ENCODE measurements at regions not wholly inside any gene's neighbourhood (a gene's known extent, or its start where the extent isn't known, plus 50 kb on each side); places are given as distances from the start of the nearest gene placed in this dataset.

DNA sequence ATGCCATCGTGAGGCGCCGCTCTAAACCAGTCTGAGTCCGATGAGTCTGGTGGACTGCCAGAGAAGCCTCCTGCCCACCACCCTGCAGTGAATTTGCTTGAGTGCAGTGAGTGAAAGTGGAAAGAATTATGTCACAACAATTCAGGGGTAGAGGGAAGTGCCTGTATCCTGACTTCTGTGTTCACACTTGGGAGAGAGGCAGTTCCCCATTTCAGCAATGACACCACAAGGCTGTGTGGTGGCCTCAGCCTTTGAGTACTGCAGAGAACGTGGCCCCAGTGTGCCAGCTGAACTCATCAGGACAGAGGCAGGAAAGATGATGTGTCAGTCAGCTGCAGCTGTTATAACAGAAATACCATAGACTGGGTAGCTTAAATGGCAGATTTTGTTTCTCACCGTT lies 155.6 kb downstream of the COG6 start:
- TF ChIP-seq POLR2AphosphoS5 (IDR thresholded peaks at IDR 0.05): no peak
- TF ChIP-seq, protein P1, sequence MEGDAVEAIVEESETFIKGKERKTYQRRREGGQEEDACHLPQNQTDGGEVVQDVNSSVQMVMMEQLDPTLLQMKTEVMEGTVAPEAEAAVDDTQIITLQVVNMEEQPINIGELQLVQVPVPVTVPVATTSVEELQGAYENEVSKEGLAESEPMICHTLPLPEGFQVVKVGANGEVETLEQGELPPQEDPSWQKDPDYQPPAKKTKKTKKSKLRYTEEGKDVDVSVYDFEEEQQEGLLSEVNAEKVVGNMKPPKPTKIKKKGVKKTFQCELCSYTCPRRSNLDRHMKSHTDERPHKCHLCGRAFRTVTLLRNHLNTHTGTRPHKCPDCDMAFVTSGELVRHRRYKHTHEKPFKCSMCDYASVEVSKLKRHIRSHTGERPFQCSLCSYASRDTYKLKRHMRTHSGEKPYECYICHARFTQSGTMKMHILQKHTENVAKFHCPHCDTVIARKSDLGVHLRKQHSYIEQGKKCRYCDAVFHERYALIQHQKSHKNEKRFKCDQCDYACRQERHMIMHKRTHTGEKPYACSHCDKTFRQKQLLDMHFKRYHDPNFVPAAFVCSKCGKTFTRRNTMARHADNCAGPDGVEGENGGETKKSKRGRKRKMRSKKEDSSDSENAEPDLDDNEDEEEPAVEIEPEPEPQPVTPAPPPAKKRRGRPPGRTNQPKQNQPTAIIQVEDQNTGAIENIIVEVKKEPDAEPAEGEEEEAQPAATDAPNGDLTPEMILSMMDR (IDR thresholded peaks at IDR 0.05): no peak
- TF ChIP-seq POLR2A (IDR thresholded peaks at IDR 0.05): no peak

DNA sequence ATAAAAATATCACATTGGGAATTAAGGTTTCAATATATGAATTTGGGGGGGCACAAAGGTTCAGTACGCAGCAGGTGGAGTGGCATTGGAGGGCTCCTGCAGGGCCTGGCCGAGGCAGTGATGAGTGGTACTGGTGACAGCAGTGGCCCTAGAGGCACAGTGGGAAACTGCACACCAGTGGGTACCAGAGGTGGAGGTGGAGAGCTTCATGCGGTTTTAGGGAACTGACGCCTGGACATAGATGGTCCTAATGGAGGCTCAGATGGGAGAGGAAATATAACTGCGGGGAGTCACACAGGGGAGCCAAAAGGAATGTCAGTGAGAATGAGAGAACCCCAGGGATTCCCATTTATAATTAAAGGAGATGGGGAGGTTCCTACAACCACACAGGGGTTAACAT lies 156.2 kb downstream of the COG6 start:
- no peak for DNase-seq (ENCODE audit: low spot score in 2 of 2)
- no peak overlapping the region for H3K27ac ChIP-seq
- intact Hi-C loops (cut with DNase I; ENCODE audit: low total_unique reads): no loop called here
- H3K4me3 ChIP-seq: no peak overlapping the region
- no peaks in the 10 kb centered on the region for H3K9me3 ChIP-seq
- no peaks in the 10 kb centered on the region for H3K27me3 ChIP-seq
- TF ChIP-seq POLR2AphosphoS5 (IDR thresholded peaks at IDR 0.05) (no peak), POLR2A (IDR thresholded peaks at IDR 0.05) (no peak)
- TF ChIP-seq, protein P1 (IDR thresholded peaks at IDR 0.05): no peak
- H3K4me1 ChIP-seq: no peaks in the 10 kb centered on the region
- H3K36me3 ChIP-seq: no peaks in the 10 kb centered on the region

More for the DNA sequence above, 155.6 kb downstream of the COG6 start:
- no peaks in the 10 kb centered on the region for H3K9me3 ChIP-seq
- H3K27me3 ChIP-seq: no peaks in the 10 kb centered on the region
- H3K4me3 ChIP-seq: no peak overlapping the region
- no peaks in the 10 kb centered on the region for H3K4me1 ChIP-seq
- no peak for DNase-seq (ENCODE audit: low spot score in 2 of 2)
- intact Hi-C loops (cut with DNase I; ENCODE audit: low total_unique reads): no loop called here
- no peaks in the 10 kb centered on the region for H3K36me3 ChIP-seq
- H3K27ac ChIP-seq: no peak overlapping the region

DNA sequence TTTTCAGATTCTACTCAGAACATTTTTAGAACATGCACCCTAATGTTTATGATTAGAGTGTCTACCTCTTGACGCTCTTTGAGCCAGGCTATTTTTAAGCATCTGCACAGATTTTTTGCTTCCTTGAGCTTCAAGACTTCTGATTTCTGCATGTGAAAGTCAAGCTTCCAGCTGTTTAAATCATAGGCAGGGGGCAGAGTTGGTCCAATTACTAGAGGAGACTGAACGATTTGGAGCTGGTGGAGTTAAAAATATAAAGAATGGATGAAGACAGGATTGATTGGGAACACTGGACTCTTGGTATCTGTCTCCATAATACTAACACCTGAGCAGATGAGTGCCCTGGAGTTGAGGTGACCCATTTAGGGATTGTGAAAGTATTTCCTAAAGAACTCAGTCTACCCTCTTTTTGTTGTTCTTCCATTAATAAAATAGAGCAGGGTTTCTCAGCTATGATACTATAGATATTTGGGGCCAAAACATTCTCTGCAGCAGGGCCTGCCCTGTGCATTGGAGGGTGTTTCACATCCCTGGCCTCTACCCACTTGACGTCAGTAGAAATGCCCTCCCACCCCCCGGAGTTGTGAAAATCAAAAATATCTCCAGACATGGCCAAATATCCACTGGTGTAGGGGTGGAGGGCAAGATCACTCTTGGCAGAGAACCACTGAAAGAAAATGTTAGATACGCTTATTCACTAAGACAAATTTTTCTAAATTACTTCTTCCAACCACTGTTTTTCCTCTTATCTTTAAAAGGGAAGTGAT lies 160.1 kb downstream of the COG6 start:
- DNase-seq (ENCODE audit: low spot score in 2 of 2): no peak
- no peak overlapping the region for H3K27ac ChIP-seq
- H3K9me3 ChIP-seq: no peaks in the 10 kb centered on the region
- no peaks in the 10 kb centered on the region for H3K36me3 ChIP-seq
- H3K27me3 ChIP-seq: no peaks in the 10 kb centered on the region
- H3K4me3 ChIP-seq: no peak overlapping the region
- TF ChIP-seq, protein P1 (IDR thresholded peaks at IDR 0.05): no peak
- TF ChIP-seq POLR2AphosphoS5 (IDR thresholded peaks at IDR 0.05) (no peak), POLR2A (IDR thresholded peaks at IDR 0.05) (no peak)
- H3K4me1 ChIP-seq: no peaks in the 10 kb centered on the region
- intact Hi-C loops (cut with DNase I; ENCODE audit: low total_unique reads): no loop called here

DNA sequence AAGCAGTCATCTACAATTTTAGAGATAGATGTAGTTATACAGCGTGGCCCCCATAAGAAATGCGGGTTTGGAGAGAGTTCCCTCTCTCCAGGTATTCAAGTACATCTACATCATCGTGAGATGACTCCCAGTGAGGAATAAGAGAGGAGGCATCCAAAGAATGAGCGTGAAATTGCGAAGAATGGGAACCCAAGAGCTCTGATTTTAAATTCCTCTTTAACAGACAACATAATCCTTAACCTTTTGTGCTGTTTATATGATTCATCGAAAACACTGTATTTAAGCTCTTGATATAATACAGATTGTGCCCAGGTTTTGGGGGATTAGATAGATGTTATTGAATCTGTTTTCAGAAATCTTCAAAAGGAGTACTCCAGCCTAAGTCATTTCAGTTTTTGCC lies 161.5 kb downstream of the COG6 start:
- no peaks in the 10 kb centered on the region for H3K4me1 ChIP-seq
- H3K36me3 ChIP-seq: no peaks in the 10 kb centered on the region
- no peaks in the 10 kb centered on the region for H3K27me3 ChIP-seq
- no peak for DNase-seq (ENCODE audit: low spot score in 2 of 2)
- no peak for TF ChIP-seq POLR2AphosphoS5 (IDR thresholded peaks at IDR 0.05)
- TF ChIP-seq, protein P1 (IDR thresholded peaks at IDR 0.05): no peak
- TF ChIP-seq POLR2A (IDR thresholded peaks at IDR 0.05): no peak
- no peaks in the 10 kb centered on the region for H3K9me3 ChIP-seq
- intact Hi-C loops (cut with DNase I; ENCODE audit: low total_unique reads): no loop called here
- H3K27ac ChIP-seq: no peak overlapping the region
- H3K4me3 ChIP-seq: no peak overlapping the region

DNA sequence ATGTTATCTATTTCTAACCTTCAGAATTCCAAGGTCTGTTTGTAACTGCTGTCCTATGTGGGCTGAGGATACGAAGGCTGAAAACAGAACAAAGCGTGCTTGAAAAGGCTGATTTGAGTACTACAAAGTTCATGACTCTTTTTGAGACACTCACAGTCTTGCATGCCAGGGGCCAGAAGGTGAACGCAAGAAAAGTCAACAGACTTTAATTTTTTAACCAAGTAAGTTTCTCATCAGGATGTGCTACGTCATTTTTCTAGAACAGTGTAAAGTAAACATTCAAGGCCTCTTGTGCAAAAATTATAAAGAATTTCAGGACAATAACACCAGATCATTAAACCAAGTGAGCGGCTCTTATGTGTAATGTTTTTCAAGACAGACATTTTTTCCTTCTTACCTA lies 163.5 kb downstream of the COG6 start:
- DNase-seq (ENCODE audit: low spot score in 2 of 2): no peak
- TF ChIP-seq, protein P1 (IDR thresholded peaks at IDR 0.05): no peak
- TF ChIP-seq POLR2A (IDR thresholded peaks at IDR 0.05): no peak
- no peak for TF ChIP-seq POLR2AphosphoS5 (IDR thresholded peaks at IDR 0.05)
- Histone ChIP-seq H3K4me3 (no peak overlapping the region), H3K27me3 (no peaks in the 10 kb centered on the region), H3K36me3 (no peaks in the 10 kb centered on the region), H3K9me3 (no peaks in the 10 kb centered on the region), H3K4me1 (no peaks in the 10 kb centered on the region), H3K27ac (peak overlapping the region in 1 of 2 donors; percentile 30)
- intact Hi-C loops (cut with DNase I; ENCODE audit: low total_unique reads): no loop called here

Data from breast epithelium (tissue), 4 donors.